ENCODE measurements at regions not wholly inside any gene's neighbourhood (a gene's known extent, or its start where the extent isn't known, plus 50 kb on each side); places are given as distances from the start of the nearest gene placed in this dataset.

DNA sequence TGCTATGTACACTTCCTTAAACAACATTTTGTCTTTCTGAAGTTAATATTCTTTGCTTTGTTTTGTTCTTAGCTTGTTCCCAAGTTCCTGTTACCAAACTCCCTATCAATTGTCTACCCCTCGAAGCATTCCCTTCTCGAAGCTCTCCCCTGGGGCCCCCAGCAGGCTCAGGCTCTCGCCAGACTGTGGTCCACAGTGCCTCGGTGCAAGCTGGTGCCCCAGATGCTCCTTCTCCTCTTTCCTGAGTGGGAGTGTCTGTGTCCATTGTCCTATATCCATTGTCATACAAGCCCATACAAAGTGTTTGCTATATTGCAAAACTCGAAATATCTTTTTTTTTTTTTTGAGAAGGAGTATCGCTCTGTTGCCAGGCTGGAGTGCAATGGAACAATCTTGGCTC is 51.7 kb upstream of the RTL6 start:
- no peak for DNase-seq

DNA sequence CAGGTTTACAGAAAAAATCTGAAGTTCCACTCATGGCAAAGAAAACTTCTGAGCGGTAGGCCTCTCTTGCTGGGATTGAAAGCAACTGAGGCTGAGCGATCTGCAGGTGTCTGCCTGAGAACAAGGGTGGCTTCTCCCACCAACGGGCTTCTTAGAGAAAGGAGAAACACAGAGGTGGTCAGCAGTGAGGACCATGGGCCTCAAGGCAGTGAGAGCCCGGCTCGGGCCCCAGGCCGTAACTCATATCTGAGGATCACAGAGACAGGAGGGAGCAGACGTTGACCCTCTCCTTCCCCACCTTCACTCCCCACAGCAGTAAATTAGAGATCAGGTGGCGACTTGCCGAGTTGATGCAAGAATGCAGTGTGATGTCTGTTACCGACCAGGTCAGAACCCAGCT is 50.9 kb upstream of the RTL6 start:
- no peak for DNase-seq
